ENCODE measurements at regions not wholly inside any gene's neighbourhood (a gene's known extent, or its start where the extent isn't known, plus 50 kb on each side); places are given as distances from the start of the nearest gene placed in this dataset.

- no peaks in the 10 kb centered on the region for H3K4me1 Mint-ChIP-seq
- H3K36me3 Mint-ChIP-seq (ENCODE audit: low read depth), result no peaks in the 10 kb centered on the region
- no peak overlapping the region for H3K27ac ChIP-seq (ENCODE audit: low read depth, low read length)
- no peaks in the 10 kb centered on the region for H3K9me3 ChIP-seq (ENCODE audit: control insufficient read depth, low read length)
- H3K27ac Mint-ChIP-seq, result no peak overlapping the region
- no peaks in the 10 kb centered on the region for H3K4me1 ChIP-seq (ENCODE audit: control insufficient read depth, insufficient read depth, low read length)
- no peak overlapping the region for H3K9ac ChIP-seq (ENCODE audit: extremely low read depth, low read length, poor library complexity, severe bottlenecking)
- H3K36me3 ChIP-seq (ENCODE audit: control insufficient read depth, insufficient read depth, low read length), result no peaks in the 10 kb centered on the region
- DNase-seq, result no peak
- no peaks in the 10 kb centered on the region for H3K9me3 Mint-ChIP-seq
- no peaks in the 10 kb centered on the region for H3K27me3 ChIP-seq (ENCODE audit: control insufficient read depth, insufficient read depth, low read length, poor library complexity, severe bottlenecking)
- H3K4me3 Mint-ChIP-seq, result no peak overlapping the region
- no peak for TF ChIP-seq CTCF (conservative IDR thresholded peaks at IDR 0.05)
- H3K4me3 ChIP-seq (ENCODE audit: low read length), result no peak overlapping the region
- 92% methylated on average over 1 of the region's 1 CpG; no CpG with 5 or more reads in 1 of the 2 experiments for WGBS, 2 experiments (ENCODE audit: insufficient coverage in 1 of 2, insufficient read length in 1 of 2)
- peaks cover 6% of the 10 kb centered on the region for H3K27me3 Mint-ChIP-seq (ENCODE audit: insufficient read depth)
Observed at GRCh38 chr15:31259562-31260252, 66.9 kb upstream of the KLF13 start.

GRCh38 chr15:31260646-31261265 is 65.9 kb upstream of the KLF13 start:
- Mint-ChIP-seq H3K27me3 (ENCODE audit: insufficient read depth) (peaks cover 6% of the 10 kb centered on the region), H3K4me3 (no peak overlapping the region), H3K36me3 (ENCODE audit: low read depth) (no peaks in the 10 kb centered on the region), H3K4me1 (peaks cover 4% of the 10 kb centered on the region), H3K9me3 (no peaks in the 10 kb centered on the region), H3K27ac (no peak overlapping the region)
- peaks cover 3% of the 10 kb centered on the region for H3K4me1 ChIP-seq (ENCODE audit: control insufficient read depth, insufficient read depth, low read length)
- no peak overlapping the region for H3K4me3 ChIP-seq (ENCODE audit: low read length)
- DNase-seq, result no peak
- H3K9me3 ChIP-seq (ENCODE audit: control insufficient read depth, low read length), result no peaks in the 10 kb centered on the region
- no peaks in the 10 kb centered on the region for H3K27me3 ChIP-seq (ENCODE audit: control insufficient read depth, insufficient read depth, low read length, poor library complexity, severe bottlenecking)
- no peak overlapping the region for H3K9ac ChIP-seq (ENCODE audit: extremely low read depth, low read length, poor library complexity, severe bottlenecking)
- no peak overlapping the region for H3K27ac ChIP-seq (ENCODE audit: low read depth, low read length)
- 94% methylated on average over 8 to 11 of the region's 11 CpGs for WGBS, 2 experiments (ENCODE audit: insufficient coverage in 1 of 2, insufficient read length in 1 of 2)
- H3K36me3 ChIP-seq (ENCODE audit: control insufficient read depth, insufficient read depth, low read length), result no peaks in the 10 kb centered on the region
- TF ChIP-seq CTCF (conservative IDR thresholded peaks at IDR 0.05), result no peak

GRCh38 chr15:31261266-31262142 is 65.1 kb upstream of the KLF13 start:
- DNase-seq, result peak; percentile 26
- Mint-ChIP-seq H3K4me1 (peaks cover 4% of the 10 kb centered on the region), H3K9me3 (no peaks in the 10 kb centered on the region), H3K36me3 (ENCODE audit: low read depth) (no peaks in the 10 kb centered on the region), H3K27ac (no peak overlapping the region), H3K4me3 (no peak overlapping the region), H3K27me3 (ENCODE audit: insufficient read depth) (peaks cover 6% of the 10 kb centered on the region)
- Histone ChIP-seq H3K9me3 (ENCODE audit: control insufficient read depth, low read length) (no peaks in the 10 kb centered on the region), H3K27me3 (ENCODE audit: control insufficient read depth, insufficient read depth, low read length, poor library complexity, severe bottlenecking) (no peaks in the 10 kb centered on the region), H3K27ac (ENCODE audit: low read depth, low read length) (no peak overlapping the region), H3K9ac (ENCODE audit: extremely low read depth, low read length, poor library complexity, severe bottlenecking) (no peak overlapping the region), H3K4me1 (ENCODE audit: control insufficient read depth, insufficient read depth, low read length) (peaks cover 3% of the 10 kb centered on the region), H3K4me3 (ENCODE audit: low read length) (no peak overlapping the region), H3K36me3 (ENCODE audit: control insufficient read depth, insufficient read depth, low read length) (no peaks in the 10 kb centered on the region)
- WGBS, 2 experiments (ENCODE audit: insufficient coverage in 1 of 2, insufficient read length in 1 of 2), result 92 to 95% methylated on average over 12 of the region's 12 CpGs
- TF ChIP-seq CTCF (conservative IDR thresholded peaks at IDR 0.05), result no peak

Measured in endodermal cell (in vitro differentiated cells).